Neutrophil (primary cell): ENCODE measurements at regions not wholly inside any gene's neighbourhood (a gene's known extent, or its start where the extent isn't known, plus 50 kb on each side); places are given as distances from the start of the nearest gene placed in this dataset.

Experiments used
- H3K27ac ChIP-seq: fragments of 200-600 bp; sonication (generic); 2 replicates; pipeline ENCODE4 v1.5.1; 2016; ENCODE audit warnings: mild to moderate bottlenecking, moderate library complexity
- H3K27me3 ChIP-seq: fragments of 200-600 bp; sonication (generic); 2 replicates; pipeline ENCODE4 v1.6.0; 2016; ENCODE audit warnings: mild to moderate bottlenecking
- H3K36me3 ChIP-seq: fragments of 200-600 bp; sonication (generic); 2 replicates; pipeline ENCODE4 v1.5.1; 2017
- H3K4me1 ChIP-seq, 2 experiments: fragments of 200-600 bp in 1 of 2; sonication (generic) in 1 of 2; 1 replicate in 1 of 2; 2 replicates in 1 of 2; pipeline versions ENCODE4 v1.5.1 to v1.6.1; 2013 to 2016; ENCODE audit warnings: low read depth in 1 of 2, low read length in 1 of 2, mild to moderate bottlenecking in 1 of 2, moderate library complexity in 1 of 2; ENCODE audit not compliant: control insufficient read depth in 1 of 2, insufficient read depth in 1 of 2
- H3K4me3 ChIP-seq, 2 experiments: fragments of 200-600 bp in 1 of 2; sonication (generic) in 1 of 2; 1 replicate in 1 of 2; 2 replicates in 1 of 2; pipeline ENCODE4 v1.5.1; 2013 to 2016; ENCODE audit warnings: low read depth in 1 of 2, low read length in 1 of 2, mild to moderate bottlenecking in 1 of 2, moderate library complexity in 1 of 2
- H3K9me3 ChIP-seq: fragments of 200-600 bp; sonication (generic); 2 replicates; pipeline ENCODE4 v1.5.1; 2016
- CTCF ChIP-seq: fragments of 200-600 bp; sonication (generic); IDR thresholded peaks from 2 replicates; pipeline ENCODE4 v1.5.1; 2016; ENCODE audit warnings: antibody characterized with exemption

- TF ChIP-seq CTCF = no peak
- Histone ChIP-seq H3K36me3 (no peaks in the 10 kb centered on the region), H3K4me1 (no peaks in the 10 kb centered on the region), H3K4me3 (no peak overlapping the region), H3K27ac (no peak overlapping the region), H3K9me3 (no peaks in the 10 kb centered on the region), H3K27me3 (no peaks in the 10 kb centered on the region)
Measured at GRCh38 chr13:91058919-91059318, 288.6 kb upstream of the MIR17HG start.

GRCh38 chr13:91066745-91067144 lies 280.7 kb upstream of the MIR17HG start:
- Histone ChIP-seq H3K9me3 (no peaks in the 10 kb centered on the region), H3K4me3 (no peak overlapping the region), H3K27me3 (no peaks in the 10 kb centered on the region), H3K36me3 (no peaks in the 10 kb centered on the region), H3K4me1 (no peaks in the 10 kb centered on the region), H3K27ac (no peak overlapping the region)
- TF ChIP-seq CTCF = no peak

- Histone ChIP-seq H3K4me3 (no peak overlapping the region), H3K36me3 (no peaks in the 10 kb centered on the region), H3K27ac (no peak overlapping the region), H3K27me3 (no peaks in the 10 kb centered on the region), H3K9me3 (no peaks in the 10 kb centered on the region), H3K4me1 (no peaks in the 10 kb centered on the region)
- no peak for TF ChIP-seq CTCF
Measured at GRCh38 chr13:91072486-91072885, 275.0 kb upstream of the MIR17HG start.

- Histone ChIP-seq H3K27me3 (no peaks in the 10 kb centered on the region), H3K27ac (no peak overlapping the region), H3K9me3 (no peaks in the 10 kb centered on the region), H3K4me1 (no peaks in the 10 kb centered on the region), H3K36me3 (no peaks in the 10 kb centered on the region), H3K4me3 (no peak overlapping the region)
- no peak for TF ChIP-seq CTCF
Measured at GRCh38 chr13:91074091-91074490, 273.4 kb upstream of the MIR17HG start.

GRCh38 chr13:91076830-91077229 lies 270.7 kb upstream of the MIR17HG start:
- Histone ChIP-seq H3K9me3 (no peaks in the 10 kb centered on the region), H3K4me3 (no peak overlapping the region), H3K4me1 (no peaks in the 10 kb centered on the region), H3K27ac (no peak overlapping the region), H3K36me3 (no peaks in the 10 kb centered on the region), H3K27me3 (no peaks in the 10 kb centered on the region)
- TF ChIP-seq CTCF = no peak

GRCh38 chr13:91078093-91078679 lies 269.3 kb upstream of the MIR17HG start:
- Histone ChIP-seq H3K4me1 (no peaks in the 10 kb centered on the region), H3K9me3 (no peaks in the 10 kb centered on the region), H3K27ac (no peak overlapping the region), H3K27me3 (no peaks in the 10 kb centered on the region), H3K36me3 (no peaks in the 10 kb centered on the region), H3K4me3 (no peak overlapping the region)
- no peak for TF ChIP-seq CTCF
